Suprapubic skin (tissue), 4 donors: ENCODE measurements at regions not wholly inside any gene's neighbourhood (a gene's known extent, or its start where the extent isn't known, plus 50 kb on each side); places are given as distances from the start of the nearest gene placed in this dataset.

Source experiments
- POLR2A ChIP-seq, 2 donors: fragments of 450-650 bp; IDR thresholded peaks; one replicate each; pipeline ENCODE4 v1.6.1; 2017; ENCODE audit warnings: antibody characterized with exemption in 2 of 2, mild to moderate bottlenecking in 2 of 2, moderate library complexity in 2 of 2
- POLR2AphosphoS5 ChIP-seq, 3 donors: sonication (generic); formaldehyde crosslinking; IDR thresholded peaks; one replicate each; pipeline ENCODE4 v1.6.1; 2017; ENCODE audit warnings: antibody characterized with exemption in 3 of 3
- TF ChIP-seq, protein P1 (sequence below), 2 donors: fragments of 200-600 bp in 1 of 2; fragments of 450-650 bp in 1 of 2; sonication (generic) in 1 of 2; IDR thresholded peaks; one replicate each; pipeline ENCODE4 v1.5.1; 2016 to 2019; ENCODE audit warnings: antibody characterized with exemption in 2 of 2, mild to moderate bottlenecking in 1 of 2, moderate library complexity in 1 of 2

DNA sequence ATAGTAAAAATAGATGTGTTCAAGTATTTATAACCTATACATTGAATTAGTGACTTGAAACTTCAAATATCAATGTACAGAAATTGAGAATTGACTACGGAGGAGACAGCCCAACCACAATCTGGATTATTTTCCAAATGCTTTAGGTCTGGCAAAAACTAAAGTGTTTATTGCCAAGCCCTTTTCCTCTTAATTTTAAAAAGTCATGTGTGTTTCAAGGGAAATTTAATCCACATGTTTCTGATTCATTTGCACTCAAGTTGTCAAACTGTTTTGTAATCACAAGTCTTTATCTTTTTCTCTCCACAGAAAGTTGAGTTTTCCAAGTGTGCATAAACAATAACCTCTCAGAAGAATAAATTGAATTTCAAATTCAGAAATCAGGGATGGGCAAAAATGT, 350.8 kb upstream of the RSPO3 start:
- TF ChIP-seq, protein P1, sequence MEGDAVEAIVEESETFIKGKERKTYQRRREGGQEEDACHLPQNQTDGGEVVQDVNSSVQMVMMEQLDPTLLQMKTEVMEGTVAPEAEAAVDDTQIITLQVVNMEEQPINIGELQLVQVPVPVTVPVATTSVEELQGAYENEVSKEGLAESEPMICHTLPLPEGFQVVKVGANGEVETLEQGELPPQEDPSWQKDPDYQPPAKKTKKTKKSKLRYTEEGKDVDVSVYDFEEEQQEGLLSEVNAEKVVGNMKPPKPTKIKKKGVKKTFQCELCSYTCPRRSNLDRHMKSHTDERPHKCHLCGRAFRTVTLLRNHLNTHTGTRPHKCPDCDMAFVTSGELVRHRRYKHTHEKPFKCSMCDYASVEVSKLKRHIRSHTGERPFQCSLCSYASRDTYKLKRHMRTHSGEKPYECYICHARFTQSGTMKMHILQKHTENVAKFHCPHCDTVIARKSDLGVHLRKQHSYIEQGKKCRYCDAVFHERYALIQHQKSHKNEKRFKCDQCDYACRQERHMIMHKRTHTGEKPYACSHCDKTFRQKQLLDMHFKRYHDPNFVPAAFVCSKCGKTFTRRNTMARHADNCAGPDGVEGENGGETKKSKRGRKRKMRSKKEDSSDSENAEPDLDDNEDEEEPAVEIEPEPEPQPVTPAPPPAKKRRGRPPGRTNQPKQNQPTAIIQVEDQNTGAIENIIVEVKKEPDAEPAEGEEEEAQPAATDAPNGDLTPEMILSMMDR (IDR thresholded peaks at IDR 0.05), result no peak
- TF ChIP-seq POLR2A (IDR thresholded peaks at IDR 0.05) (no peak), POLR2AphosphoS5 (IDR thresholded peaks at IDR 0.05) (no peak)
